Astrocyte of the spinal cord (primary cell): ENCODE measurements at regions not wholly inside any gene's neighbourhood (a gene's known extent, or its start where the extent isn't known, plus 50 kb on each side); places are given as distances from the start of the nearest gene placed in this dataset.
"Not testable (repeated sequence)": the region's sequence is repeated elsewhere in the genome, so short reads cannot be mapped to it uniquely, and the experiment has no call there.

Experiments
- DNase-seq: peaks from one replicate; pipeline ENCODE4 v3.0.0; 2011; ENCODE audit warnings: low read depth, low spot score
- H3K4me3 ChIP-seq: 2 replicates; pipeline ENCODE4 v1.5.1; 2011; ENCODE audit warnings: low read depth, mild to moderate bottlenecking, low read length, moderate library complexity
- in situ Hi-C: cut with HindIII; loops from 2 replicates; pipeline ENCODE4 v1.10.0; 2017; ENCODE audit warnings: low sequenced_read_pairs
- TF ChIP-seq, protein P1 (sequence below): IDR thresholded peaks from 2 replicates; pipeline ENCODE4 v1.5.1; 2012; ENCODE audit warnings: low read depth, mild to moderate bottlenecking, low read length, inconsistent platforms

DNA sequence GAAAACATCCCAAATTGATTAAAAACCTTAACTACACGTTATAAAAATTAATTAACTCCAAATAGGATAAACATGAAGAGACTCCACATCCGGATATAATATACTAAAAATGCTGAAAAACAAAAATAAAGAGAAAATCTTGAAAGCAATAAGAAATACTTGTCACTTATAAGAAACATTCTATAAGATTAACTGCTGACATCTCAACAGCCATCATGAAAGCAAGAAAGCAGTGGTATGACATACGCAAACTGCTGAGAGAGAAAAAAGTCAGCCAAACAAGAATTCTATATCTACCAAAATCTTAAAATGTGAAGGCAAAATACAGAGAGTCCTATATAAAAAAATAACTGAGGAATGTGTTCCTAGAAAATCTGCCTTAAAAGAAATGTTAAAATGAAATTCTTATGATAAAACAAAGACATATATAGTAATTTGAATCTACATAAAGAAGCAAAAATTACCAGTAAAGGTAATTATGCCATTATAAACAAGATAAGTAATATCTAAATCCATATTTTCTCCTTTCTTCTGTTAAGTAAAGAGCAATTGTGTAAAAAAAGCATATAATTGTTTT lies 1851.1 kb downstream of the PCDH9 start:
- in situ Hi-C loops, result no loop called here
- H3K4me3 ChIP-seq, result no peak overlapping the region
- TF ChIP-seq, protein P1, sequence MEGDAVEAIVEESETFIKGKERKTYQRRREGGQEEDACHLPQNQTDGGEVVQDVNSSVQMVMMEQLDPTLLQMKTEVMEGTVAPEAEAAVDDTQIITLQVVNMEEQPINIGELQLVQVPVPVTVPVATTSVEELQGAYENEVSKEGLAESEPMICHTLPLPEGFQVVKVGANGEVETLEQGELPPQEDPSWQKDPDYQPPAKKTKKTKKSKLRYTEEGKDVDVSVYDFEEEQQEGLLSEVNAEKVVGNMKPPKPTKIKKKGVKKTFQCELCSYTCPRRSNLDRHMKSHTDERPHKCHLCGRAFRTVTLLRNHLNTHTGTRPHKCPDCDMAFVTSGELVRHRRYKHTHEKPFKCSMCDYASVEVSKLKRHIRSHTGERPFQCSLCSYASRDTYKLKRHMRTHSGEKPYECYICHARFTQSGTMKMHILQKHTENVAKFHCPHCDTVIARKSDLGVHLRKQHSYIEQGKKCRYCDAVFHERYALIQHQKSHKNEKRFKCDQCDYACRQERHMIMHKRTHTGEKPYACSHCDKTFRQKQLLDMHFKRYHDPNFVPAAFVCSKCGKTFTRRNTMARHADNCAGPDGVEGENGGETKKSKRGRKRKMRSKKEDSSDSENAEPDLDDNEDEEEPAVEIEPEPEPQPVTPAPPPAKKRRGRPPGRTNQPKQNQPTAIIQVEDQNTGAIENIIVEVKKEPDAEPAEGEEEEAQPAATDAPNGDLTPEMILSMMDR, result no peak
- peak; percentile 37 for DNase-seq

DNA sequence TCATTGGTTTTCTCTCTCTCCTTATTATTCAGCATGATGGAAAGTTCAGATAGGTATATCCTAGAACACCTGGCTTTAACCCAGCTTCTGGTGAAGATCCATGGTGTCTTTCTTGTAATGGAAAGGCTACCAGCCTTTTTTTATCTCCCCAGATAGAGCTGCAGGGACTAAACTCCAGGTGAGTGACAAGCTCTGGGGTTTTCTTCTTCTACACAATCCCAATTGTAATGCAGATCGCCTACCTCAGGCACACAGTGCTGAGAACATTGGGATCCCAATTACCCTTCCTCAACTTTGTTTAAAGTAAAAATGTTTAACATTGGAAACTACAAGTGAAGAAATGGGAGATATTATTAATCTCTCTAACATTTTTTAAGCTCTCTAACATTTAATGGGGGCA lies 1851.7 kb downstream of the PCDH9 start:
- TF ChIP-seq, protein P1, result no peak
- no peak overlapping the region for H3K4me3 ChIP-seq
- no peak for DNase-seq
- in situ Hi-C loops, result no loop called here

DNA sequence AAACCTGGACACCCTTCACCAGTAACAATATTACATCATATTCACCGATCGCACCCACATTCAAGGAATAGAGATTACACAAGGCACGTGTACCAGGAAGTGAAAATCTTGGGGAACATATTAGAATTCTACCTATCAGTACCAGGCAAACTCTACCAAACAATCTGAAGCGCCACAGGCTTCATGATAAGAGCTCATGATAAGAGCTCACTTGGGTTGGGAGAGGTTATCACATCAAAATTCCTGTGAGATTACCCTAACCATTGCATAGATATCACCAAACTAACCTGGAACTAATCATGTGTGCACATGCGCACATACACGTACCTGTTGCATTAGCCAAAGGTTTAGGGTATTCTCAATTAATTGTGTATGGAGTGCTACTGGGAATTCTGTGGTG lies 1861.3 kb downstream of the PCDH9 start:
- H3K4me3 ChIP-seq, result no peak overlapping the region
- in situ Hi-C loops, result no loop called here
- TF ChIP-seq, protein P1, result no peak
- no peak for DNase-seq

DNA sequence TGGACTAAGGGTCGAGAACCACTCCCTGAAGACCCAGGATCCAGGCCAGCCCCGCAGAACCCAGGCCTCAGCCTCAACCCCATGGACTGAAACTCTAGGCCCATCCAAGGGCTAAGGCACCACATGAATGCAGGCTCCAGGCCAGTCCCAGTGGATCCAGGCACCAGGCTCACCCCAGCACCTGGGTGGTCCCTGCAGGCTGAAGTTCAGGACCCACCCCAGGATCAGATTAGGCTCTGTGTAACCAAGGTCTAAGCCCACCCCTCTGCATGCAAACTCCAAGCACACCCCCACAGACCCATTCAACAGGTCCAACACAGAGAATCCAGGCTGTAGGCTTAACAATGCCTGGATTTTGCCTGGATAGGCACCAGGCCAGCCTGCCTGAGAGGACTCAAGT lies 1876.2 kb downstream of the PCDH9 start:
- no peak for DNase-seq
- H3K4me3 ChIP-seq, result no peak overlapping the region
- in situ Hi-C loops, result no loop called here
- TF ChIP-seq, protein P1, result no peak

DNA sequence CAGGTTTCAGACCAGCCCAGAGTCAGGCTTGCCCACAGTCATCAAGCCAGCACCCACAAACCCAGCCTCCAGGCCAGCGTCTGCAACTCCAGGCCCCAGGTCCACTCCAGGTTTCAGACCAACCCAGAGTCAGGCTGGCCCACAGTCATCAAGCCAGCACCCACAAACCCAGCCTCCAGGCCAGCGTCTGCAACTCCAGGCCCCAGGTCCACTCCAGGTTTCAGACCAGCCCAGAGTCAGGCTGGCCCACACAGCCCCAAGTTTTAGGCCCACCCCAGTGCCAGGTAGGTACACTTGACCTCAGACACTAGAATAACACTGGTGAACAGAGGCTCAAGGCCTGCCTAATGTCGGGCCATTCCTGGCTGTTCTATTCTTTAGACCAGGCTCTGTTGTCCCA lies 1877.0 kb downstream of the PCDH9 start:
- in situ Hi-C loops, H3K4me3 ChIP-seq, DNase-seq: not testable (repeated sequence)

DNA sequence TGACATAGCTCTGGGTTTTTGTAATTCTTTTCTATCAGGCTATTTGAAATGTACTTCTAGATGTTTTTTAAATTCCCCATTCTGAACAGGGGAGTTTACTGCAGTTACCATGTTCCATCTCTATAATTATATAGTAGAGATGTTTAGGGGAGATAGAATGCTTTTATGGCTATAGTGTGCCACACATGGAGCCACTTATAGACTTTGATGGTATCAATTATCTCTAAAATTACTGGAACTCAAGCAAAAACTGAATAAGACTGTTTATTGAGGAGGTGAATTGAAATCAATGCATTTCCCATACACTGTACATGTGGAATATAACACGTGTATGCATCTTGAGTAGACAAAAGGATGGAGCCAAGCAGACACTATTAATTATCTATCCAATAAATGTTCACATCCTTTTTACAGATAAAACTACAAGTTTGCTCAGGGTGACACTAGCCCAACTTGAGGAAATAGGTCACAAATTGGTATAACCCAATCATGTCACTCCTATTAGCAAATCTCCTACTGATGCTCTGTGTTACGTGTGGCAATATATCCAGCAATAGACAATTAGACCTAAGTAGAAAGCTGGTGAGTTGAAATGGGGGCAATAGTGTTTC lies 1882.6 kb downstream of the PCDH9 start:
- in situ Hi-C loops, result no loop called here
- H3K4me3 ChIP-seq, result no peak overlapping the region
- TF ChIP-seq, protein P1, result no peak
- DNase-seq, result no peak

DNA sequence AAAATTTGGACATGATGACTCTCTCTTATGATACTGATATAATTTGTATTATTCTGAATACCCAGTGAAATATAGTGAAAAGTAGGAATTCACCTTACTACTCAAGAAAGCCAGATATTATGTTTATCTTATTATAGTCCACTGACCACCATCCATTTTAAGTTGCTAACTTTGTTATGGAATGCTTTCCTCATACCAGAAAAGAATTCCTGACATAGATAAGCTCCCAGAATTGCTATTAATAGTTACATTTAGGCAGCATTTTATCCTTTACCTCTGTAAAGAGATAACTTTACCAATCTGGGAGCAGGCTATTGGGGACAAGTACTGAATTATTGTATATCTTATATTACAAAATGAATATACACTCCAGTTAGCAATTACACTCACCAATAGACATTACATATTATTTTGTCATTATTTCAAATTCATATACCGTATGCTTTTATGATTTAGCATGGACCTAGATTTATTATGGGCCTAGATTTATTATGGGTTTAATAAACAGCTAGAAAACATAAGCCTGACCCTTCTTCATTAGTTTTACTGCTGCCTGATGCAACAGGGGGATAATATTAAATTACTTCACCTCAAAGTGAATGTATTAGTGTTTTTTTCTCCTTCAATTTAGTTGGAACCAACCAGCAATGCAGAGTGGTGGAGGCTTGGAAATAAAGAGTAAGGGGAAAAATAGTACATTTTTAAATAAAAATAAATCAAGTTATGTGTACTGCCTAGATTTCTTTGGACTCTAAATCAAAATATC lies 1886.1 kb downstream of the PCDH9 start:
- H3K4me3 ChIP-seq, result no peak overlapping the region
- DNase-seq, result no peak
- in situ Hi-C loops, result no loop called here
- TF ChIP-seq, protein P1, result no peak
